ENCODE measurements at regions not wholly inside any gene's neighbourhood (a gene's known extent, or its start where the extent isn't known, plus 50 kb on each side); places are given as distances from the start of the nearest gene placed in this dataset.
A peak's percentile ranks its signal among the peaks of the same experiment; 100 is the strongest.

DNA sequence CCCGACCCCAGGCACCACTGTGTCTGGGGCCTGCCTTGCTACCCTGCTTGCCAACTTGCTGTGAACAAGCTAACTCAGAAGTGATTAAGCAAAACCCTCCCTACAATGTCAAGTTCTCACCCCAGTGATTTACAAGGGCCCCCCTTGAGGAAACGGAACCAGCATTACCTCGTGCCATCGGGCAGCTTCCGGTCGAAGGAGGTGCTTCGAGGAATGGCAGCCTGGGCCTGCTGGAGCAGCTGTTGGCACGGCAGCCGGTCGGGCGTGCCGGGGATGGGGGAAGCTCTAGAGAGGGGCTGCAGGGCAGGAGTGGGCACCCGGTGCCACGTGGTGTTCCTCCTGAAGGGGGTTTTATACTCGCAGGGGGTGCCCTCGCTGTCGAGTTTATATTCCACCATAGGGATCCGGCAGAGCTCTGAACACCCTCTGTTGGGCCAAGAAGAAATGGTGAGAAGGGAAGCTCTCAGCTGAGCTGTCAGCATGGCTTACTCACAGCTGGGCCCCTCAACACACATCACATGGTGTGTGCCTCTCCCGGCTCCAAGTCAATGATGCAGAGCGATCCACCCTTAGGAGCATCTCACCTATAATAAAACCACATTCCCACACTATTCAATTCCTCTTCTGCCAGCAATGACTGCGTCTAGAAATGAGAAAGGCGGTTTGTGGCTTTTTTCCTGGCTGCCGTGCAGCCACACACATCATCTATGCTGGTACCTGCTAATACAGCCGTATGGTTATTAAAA is 184.4 kb downstream of the SIPA1L2 start:
- no peak for DNase-seq (ENCODE audit: low spot score)

GRCh38 chr1:232443372-232443771 is 186.6 kb downstream of the SIPA1L2 start:
- DNase-seq (ENCODE audit: low spot score): no peak

GRCh38 chr1:232441036-232441411 is 188.9 kb downstream of the SIPA1L2 start:
- no peak for DNase-seq (ENCODE audit: low spot score)

DNA sequence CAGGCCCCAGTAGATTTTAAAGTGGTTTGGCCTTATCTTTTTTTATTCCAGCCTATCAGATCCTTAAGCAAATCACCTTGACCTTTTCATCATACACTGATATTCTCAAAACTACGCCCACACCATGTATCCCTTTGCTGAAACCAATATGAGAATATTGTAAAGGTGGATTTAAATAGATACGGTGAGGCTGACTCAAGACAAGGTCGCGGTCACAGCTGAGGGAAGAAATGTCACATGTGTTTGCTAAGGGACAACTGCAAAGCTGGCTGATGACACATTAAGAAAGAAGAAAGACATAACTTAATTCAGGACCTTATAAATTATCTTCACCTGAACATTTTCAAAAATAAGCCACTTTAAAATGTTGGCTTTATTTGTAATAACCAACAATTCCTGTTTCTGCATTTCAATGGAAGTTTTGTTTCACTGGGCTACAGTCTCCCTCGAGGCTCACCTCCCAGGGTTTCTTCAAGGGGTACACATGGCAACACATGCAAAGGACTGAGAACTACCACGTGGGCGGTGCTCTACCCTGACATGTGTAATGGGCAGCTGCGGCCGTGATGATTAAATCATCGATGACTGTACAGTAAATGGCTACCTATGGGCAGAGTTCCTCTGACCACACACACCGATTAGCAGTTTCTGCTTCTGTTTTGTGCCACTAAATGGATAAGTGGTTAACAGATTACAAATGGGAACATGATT is 189.5 kb downstream of the SIPA1L2 start:
- DNase-seq (ENCODE audit: low spot score): no peak

- no peak for DNase-seq (ENCODE audit: low spot score)
These were observed 190.9 kb downstream of the SIPA1L2 start for GRCh38 chr1:232439011-232439410.

GRCh38 chr1:232438476-232438875 is 191.5 kb downstream of the SIPA1L2 start:
- DNase-seq (ENCODE audit: low spot score): peak; percentile 25

DNA sequence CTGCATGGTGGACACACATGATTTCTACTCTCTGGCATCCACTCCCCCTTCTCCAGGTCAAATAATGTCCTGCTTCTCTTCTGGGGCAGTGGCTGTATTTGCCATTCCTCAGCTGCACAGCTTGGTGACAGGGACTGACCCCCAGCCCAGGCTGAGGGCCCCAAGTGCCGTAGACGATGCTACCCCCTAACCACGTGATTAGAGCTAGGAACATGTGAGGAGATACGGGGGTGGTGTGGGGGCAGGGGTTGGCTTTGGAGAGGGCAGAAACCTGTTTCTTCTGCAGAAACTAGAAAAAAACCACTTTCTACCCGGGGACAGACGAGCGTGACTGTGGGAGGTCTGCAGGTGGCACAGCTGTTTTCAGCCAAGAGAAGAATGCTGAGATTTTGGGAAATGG is 192.4 kb downstream of the SIPA1L2 start:
- DNase-seq (ENCODE audit: low spot score): no peak

DNA sequence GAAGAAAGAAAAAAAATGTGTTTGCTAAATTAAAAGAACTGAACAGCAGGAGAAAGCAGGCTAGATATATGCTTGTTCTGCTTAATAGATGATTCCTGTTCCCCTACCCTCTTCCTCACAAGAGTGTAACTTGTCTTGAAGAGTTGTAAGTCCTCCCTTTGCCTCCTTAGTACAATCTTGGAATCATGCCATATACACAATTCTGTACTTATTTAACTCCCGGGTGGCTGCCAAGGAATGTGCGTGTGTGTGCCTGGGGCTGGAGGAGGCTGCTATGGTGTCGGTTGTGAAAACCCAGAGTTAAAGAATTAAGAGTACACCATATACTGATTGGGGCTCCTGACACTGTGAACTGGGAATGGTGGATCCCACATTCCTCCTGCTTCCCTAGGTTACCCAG is 194.2 kb downstream of the SIPA1L2 start:
- no peak for DNase-seq (ENCODE audit: low spot score)

GRCh38 chr1:232432313-232432712 is 197.6 kb downstream of the SIPA1L2 start:
- no peak for DNase-seq (ENCODE audit: low spot score)

GRCh38 chr1:232431748-232432147 is 198.2 kb downstream of the SIPA1L2 start:
- DNase-seq (ENCODE audit: low spot score): no peak

DNA sequence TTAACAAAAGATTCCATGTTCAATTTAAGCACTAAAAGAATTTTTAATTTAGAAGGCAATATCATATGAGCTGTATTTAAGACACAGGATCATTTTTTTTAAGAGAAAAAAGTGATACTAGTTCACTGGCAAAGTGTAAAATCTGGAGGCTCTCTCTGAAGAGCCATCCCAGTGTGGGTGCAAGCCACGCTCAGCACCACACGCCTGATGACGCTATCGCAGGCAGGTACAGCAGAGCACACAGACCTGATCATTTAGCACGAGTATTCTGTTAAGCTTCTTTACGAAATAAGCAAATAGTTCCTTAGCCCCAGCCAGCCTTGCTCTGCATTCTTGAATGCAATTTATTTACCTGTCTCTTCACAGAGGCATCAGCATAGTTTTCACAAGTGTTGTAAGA is 198.6 kb downstream of the SIPA1L2 start:
- no peak for DNase-seq (ENCODE audit: low spot score)

- no peak for DNase-seq (ENCODE audit: low spot score)
These were observed 199.5 kb downstream of the SIPA1L2 start for GRCh38 chr1:232430467-232430866.

DNA sequence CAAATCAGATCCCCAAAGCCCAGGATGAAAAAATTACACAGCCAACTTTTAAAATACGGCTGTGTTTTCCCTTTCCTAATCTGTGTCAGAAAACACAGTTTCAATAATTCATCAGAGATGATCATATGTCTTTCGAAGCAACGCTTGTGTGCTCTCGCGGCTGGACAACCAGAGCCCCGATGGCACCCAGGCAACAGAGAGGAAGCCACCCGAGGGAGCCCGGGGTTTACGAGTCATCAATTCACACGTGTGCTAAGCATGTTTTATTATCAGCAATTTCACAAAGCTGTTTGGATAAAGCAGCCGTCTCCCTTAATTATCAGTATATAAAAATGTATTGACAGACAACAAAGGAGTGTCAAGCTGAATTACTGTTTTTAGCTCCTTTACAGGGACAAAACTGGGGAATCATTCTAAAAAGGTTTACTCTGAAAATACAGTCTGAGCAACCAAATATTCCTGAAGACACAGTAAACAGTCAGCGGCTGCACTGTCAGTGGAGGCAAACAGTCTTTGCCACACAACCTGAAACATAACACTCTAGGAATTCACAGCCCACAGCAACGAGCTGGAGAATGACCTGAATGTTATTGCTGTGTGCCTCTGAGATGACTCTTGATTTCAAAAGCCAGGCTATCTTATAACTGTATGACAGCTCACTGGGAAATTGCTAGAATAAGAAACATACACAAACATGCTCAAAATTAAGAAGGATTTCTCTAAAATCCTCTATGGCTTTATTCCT is 201.0 kb downstream of the SIPA1L2 start:
- DNase-seq (ENCODE audit: low spot score): no peak

DNA sequence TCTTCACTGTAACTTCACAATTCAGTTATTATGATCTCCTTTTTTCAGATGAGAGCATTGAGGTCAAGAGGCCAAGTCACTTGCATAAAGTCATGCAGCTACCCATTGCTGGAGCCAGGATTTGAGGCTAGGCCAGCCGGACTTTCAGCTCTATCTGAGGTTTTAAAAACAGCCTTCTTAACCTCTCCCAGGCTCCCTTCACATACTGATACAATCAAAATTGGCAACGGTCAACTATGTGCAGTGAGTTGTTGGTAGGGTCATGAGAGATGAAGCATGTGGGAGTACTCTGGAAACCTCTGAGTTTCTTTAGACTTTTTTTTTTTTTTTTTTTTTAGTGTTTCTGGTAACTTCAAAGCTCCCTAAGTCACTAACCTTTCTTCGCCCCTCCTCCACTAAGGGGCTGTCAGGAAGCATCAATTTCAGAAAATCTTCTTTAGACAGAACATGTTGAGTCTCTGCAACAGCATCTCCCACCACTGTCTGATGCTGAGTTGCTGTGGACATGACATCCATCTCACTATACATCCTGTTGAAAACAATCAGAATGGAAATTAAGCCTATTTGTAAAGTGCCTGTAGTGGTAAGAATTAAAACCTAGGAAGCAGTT is 201.8 kb downstream of the SIPA1L2 start:
- no peak for DNase-seq (ENCODE audit: low spot score)

DNA sequence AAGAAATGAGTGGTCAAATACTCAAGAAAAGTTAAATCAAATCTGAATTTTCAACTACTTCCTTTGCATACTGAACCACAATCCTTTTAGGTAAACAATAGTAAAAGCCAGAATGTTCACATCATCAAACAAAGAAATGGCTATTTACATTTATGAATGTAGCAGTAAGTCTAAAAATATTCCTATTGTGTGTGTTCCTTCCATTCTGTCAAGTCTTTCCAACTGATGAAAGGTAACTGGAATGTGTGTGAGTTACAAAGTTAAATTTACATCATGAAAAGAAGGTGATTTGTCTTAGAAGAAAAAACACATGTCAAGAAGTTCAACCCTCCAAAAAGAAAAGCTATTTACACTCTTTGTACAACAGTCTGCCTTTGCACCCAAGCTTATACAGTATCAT is 203.1 kb downstream of the SIPA1L2 start:
- DNase-seq (ENCODE audit: low spot score): no peak

DNA sequence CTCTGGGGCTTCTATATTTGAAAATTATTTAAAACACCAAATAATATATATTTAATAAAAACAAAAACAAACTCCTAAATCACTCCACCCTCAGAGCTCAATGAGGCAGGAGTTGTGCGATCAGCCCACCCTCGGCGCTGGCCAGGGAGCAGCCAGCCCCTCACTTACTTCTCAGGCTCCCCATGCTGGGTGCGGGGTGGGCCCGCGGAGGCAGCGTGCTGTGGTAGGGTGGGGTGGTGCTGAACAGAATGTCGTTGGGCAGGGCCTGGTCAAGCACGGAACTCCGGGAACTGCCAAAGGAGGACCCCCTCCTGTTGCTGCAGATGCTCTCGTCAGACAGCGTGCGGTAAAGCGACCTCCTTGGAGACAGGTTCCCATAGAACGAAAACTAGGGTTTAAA is 204.5 kb downstream of the SIPA1L2 start:
- DNase-seq (ENCODE audit: low spot score): no peak

GRCh38 chr1:232423591-232423990 is 206.3 kb downstream of the SIPA1L2 start:
- no peak for DNase-seq (ENCODE audit: low spot score)

DNA sequence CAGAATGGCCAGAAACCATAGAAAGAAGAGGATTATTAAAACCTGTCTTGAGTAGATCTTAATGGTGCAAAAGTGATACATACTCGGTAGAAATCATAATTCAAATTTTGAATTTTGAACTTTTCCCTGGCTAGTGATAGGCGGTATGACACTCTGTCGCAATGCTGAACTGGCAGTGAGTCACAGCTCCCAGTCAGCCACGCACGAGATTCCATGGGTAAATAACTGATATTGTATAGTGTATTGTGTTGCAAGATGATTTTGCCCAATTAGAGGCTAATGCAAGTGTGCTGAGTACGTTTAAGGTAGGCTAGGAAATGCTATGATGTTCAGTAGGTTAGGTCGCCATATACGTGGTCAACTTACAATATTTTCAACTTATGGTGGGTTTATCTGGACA is 207.0 kb downstream of the SIPA1L2 start:
- no peak for DNase-seq (ENCODE audit: low spot score)

- DNase-seq (ENCODE audit: low spot score): no peak
These were observed 207.8 kb downstream of the SIPA1L2 start for GRCh38 chr1:232422098-232422497.

- DNase-seq (ENCODE audit: low spot score): no peak
These were observed 208.7 kb downstream of the SIPA1L2 start for GRCh38 chr1:232421143-232421796.

DNA sequence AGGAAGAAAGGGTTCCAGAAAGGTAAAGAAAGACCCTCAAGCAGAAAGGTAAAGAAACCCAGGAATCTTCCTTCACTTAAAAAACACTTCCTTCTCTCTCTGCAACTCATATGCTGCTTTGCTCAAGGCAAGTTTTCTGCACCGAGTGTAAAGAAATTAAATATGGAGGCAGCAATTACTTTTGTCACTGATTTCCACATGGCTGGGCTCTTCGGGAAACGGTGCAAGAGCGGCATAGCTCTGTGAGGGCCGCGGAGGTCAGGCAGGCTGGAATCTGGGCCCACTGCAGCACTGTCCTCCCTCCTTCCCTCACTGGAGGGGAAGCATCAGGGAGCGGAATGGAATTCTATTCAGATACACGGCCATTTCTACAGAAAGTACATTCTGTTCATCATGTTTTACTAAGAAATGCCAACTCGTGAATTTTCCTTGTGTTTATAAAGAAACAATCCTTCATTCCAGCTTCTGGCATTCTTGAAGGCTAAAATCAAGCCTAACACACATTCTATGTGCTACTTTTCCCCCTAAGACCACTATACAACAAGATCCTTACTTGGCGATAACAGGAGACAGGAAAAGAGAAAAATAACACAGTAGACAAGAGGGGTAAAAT is 212.2 kb downstream of the SIPA1L2 start:
- DNase-seq (ENCODE audit: low spot score): no peak

Data from COLO829 (cell line).